Natural killer cell treated with Interleukin-12 subunit alpha and Interleukin-12 subunit beta and Interleukin-15 and Interleukin-18, amount 100 ng/mL, for 72 hours (primary cell): ENCODE measurements at regions not wholly inside any gene's neighbourhood (a gene's known extent, or its start where the extent isn't known, plus 50 kb on each side); places are given as distances from the start of the nearest gene placed in this dataset.

ENCODE experiments used
- ATAC-seq, 2 donors: fragments of 150-1000 bp; cut with Tn5 transposase in 1 of 2; sonication (Bioruptor Pico), chemical (Tn5 transposase) in 1 of 2; 2 replicates each; pipeline ENCODE4 v1.10.0; 2021
- DNase-seq: peaks from one replicate; pipeline ENCODE4 v3.0.0; 2022; ENCODE audit warnings: low spot score
- H3K27ac Mint-ChIP-seq, 2 donors: 1 replicate in 1 of 2; 2 replicates in 1 of 2; pipeline ENCODE4 v1.8.0; 2022; ENCODE audit warnings: mixed read lengths in 2 of 2, mild to moderate bottlenecking in 1 of 2, moderate library complexity in 1 of 2
- H3K27me3 Mint-ChIP-seq, 2 donors: 1 replicate in 1 of 2; 2 replicates in 1 of 2; pipeline ENCODE4 v1.8.0; 2022; ENCODE audit warnings: mixed read lengths in 2 of 2
- H3K36me3 Mint-ChIP-seq: one replicate; pipeline ENCODE4 v1.8.0; 2022; ENCODE audit warnings: mixed read lengths
- H3K4me1 Mint-ChIP-seq, 2 donors: 1 replicate in 1 of 2; 2 replicates in 1 of 2; pipeline ENCODE4 v1.8.0; 2022; ENCODE audit warnings: low read depth in 2 of 2, mixed read lengths in 2 of 2, mild to moderate bottlenecking in 1 of 2
- H3K4me3 Mint-ChIP-seq: one replicate; pipeline ENCODE4 v1.8.0; 2022; ENCODE audit warnings: mixed read lengths
- H3K9me3 Mint-ChIP-seq: 2 replicates; pipeline ENCODE4 v1.8.0; 2022; ENCODE audit warnings: mixed read lengths

DNA sequence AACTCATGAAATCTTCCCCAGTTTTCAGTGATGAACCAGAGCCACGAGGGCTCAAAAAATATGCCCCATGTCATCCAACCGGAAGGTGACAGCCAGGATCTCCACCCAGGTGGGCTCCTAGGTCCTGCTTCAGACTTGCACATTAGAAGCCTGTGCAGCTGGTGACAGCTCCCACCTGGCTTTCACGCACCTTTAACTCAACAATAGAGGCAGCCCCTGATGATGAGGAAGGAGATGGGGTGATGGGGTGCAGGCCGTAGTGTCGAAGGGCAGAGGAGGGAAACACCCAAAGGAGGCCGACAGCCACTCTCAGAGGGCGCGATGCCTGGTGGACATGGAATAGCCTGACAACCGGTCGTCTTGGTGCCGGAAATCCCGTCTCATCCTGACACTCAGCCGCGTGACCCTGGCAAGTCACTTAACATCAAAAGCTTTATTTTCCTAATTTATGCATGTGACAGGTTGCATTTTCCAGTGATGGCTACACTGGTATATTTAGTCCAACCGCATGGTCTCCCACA lies 118.0 kb downstream of the SOX1 start:
- Mint-ChIP-seq H3K4me3 (no peak overlapping the region), H3K36me3 (no peaks in the 10 kb centered on the region), H3K4me1 (no peaks in the 10 kb centered on the region), H3K9me3 (no peaks in the 10 kb centered on the region), H3K27me3 (peaks cover 0 to 7% of the 10 kb centered on the region in 2 donors), H3K27ac (no peak overlapping the region)
- ATAC-seq (no peak), DNase-seq (no peak)

- Mint-ChIP-seq H3K4me1 (no peaks in the 10 kb centered on the region), H3K27me3 (peaks cover 0 to 7% of the 10 kb centered on the region in 2 donors), H3K4me3 (no peak overlapping the region), H3K36me3 (no peaks in the 10 kb centered on the region), H3K9me3 (no peaks in the 10 kb centered on the region), H3K27ac (no peak overlapping the region)
- ATAC-seq (no peak), DNase-seq (no peak)
These were observed 118.5 kb downstream of the SOX1 start for GRCh38 chr13:112185466-112185865.

DNA sequence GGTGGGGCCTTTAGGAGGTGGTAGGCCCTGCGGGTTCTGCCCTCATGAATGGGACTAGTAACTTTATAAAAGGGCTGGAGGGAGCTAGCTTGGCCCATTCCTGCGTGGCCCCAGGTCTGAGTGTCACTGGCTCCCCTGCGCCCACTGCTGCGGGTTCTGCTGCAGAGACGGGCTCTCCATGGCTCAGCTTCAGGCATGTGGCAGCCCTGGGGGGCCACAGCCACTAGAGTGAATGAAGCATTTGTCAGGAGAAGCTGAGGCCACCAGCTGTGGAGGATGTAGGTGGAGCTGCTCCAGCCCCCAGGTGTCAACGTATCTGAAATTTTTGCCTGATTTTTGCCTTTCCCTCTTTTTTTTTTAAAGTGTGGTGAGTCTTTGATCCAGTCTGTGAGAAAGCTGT lies 119.1 kb downstream of the SOX1 start:
- Mint-ChIP-seq H3K4me3 (no peak overlapping the region), H3K27me3 (peaks cover 0 to 7% of the 10 kb centered on the region in 2 donors), H3K27ac (no peak overlapping the region), H3K9me3 (no peaks in the 10 kb centered on the region), H3K36me3 (no peaks in the 10 kb centered on the region), H3K4me1 (no peaks in the 10 kb centered on the region)
- DNase-seq: no peak
- no peak for ATAC-seq

DNA sequence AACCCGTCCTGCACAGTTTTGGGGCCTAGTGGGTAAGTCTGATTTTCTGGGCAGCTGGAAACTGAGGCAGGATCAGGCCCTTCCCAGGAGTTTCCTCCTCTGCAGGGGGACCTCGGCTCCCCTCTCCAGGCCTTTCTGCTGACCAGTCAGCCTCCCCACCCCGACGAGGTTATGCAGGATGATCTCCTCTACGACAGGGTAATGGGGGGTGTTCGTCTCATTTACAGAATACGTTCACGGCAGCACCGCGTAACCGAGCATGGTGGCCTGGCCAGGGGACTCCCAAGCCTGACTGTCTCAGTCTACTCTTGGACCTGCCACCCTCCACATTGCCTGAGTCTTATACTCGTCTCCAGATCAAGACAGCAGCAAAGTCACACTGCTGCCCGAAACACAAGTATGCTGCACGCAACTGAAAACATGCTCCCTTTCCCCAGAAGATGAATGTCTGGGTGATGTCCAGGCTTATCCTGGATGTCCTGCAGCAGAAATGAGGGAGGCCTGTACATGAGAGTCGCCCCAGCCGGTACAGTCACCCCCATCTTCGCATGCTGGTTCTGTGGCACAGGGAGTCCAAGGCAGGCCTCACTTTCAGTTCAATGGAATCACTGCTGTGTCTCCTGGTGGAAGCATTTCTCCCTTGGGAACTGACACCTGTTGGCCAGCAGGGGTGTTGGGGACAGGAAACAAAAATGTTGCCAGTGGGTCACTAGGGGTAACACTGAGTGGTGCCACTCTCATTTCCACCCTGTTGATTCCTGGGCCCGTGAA lies 120.8 kb downstream of the SOX1 start:
- ATAC-seq (peak in 1 of 2 donors; percentile 7), DNase-seq (no peak)
- Mint-ChIP-seq H3K9me3 (no peaks in the 10 kb centered on the region), H3K4me1 (no peaks in the 10 kb centered on the region), H3K27me3 (peaks cover 2 to 7% of the 10 kb centered on the region in 2 donors), H3K36me3 (no peaks in the 10 kb centered on the region), H3K4me3 (no peak overlapping the region), H3K27ac (no peak overlapping the region)

DNA sequence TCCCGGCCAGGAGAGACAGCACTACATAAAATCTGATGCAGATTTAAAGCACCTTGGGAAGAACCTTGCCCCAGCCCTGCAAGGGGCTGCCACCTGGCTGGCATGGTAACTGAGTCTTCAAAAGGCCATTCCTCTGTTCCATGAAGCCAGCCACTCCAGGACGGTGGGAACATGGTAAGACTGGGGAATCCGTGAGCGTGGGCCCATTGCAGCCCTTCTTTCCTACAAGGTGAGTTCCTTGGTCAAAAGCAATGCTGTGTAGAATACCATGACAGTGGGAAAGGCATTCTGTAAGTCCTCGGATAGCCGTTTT lies 121.3 kb downstream of the SOX1 start:
- Mint-ChIP-seq H3K36me3 (no peaks in the 10 kb centered on the region), H3K27ac (no peak overlapping the region), H3K4me1 (no peaks in the 10 kb centered on the region), H3K4me3 (no peak overlapping the region), H3K9me3 (no peaks in the 10 kb centered on the region), H3K27me3 (peaks cover 2 to 7% of the 10 kb centered on the region in 2 donors)
- ATAC-seq (no peak), DNase-seq (no peak)

GRCh38 chr13:112193463-112194166 lies 126.7 kb downstream of the SOX1 start:
- Mint-ChIP-seq H3K36me3 (no peaks in the 10 kb centered on the region), H3K9me3 (no peaks in the 10 kb centered on the region), H3K4me1 (no peaks in the 10 kb centered on the region), H3K27me3 (peaks cover 2 to 3% of the 10 kb centered on the region in 2 donors), H3K27ac (no peak overlapping the region), H3K4me3 (no peak overlapping the region)
- DNase-seq (no peak), ATAC-seq (no peak)

GRCh38 chr13:112194167-112194530 lies 127.2 kb downstream of the SOX1 start:
- DNase-seq (no peak), ATAC-seq (no peak)
- Mint-ChIP-seq H3K9me3 (no peaks in the 10 kb centered on the region), H3K4me3 (no peak overlapping the region), H3K27me3 (peaks cover 0 to 2% of the 10 kb centered on the region in 2 donors), H3K27ac (no peak overlapping the region), H3K4me1 (no peaks in the 10 kb centered on the region), H3K36me3 (no peaks in the 10 kb centered on the region)

DNA sequence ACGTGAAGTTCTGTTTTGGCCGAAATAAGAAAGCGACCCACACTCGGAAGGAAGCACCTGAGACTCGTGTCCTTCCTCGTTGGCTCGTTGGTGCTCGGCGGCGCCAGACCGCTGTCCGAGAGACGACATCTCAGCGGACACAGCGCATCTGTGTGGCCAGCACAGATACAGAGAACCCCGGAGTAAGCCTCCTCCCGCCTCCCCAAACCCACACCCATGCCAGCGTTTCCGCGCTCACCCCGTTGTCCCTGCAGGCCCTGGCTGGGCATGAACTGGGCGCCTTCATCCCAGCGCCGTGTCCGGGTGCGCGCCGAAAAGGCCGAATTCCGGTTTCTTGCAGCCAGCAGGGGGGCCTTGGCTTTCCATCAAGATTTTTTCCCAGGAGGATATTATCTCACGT lies 127.6 kb downstream of the SOX1 start:
- H3K4me1 Mint-ChIP-seq: no peaks in the 10 kb centered on the region
- no peak overlapping the region for H3K27ac Mint-ChIP-seq
- H3K36me3 Mint-ChIP-seq: no peaks in the 10 kb centered on the region

DNA sequence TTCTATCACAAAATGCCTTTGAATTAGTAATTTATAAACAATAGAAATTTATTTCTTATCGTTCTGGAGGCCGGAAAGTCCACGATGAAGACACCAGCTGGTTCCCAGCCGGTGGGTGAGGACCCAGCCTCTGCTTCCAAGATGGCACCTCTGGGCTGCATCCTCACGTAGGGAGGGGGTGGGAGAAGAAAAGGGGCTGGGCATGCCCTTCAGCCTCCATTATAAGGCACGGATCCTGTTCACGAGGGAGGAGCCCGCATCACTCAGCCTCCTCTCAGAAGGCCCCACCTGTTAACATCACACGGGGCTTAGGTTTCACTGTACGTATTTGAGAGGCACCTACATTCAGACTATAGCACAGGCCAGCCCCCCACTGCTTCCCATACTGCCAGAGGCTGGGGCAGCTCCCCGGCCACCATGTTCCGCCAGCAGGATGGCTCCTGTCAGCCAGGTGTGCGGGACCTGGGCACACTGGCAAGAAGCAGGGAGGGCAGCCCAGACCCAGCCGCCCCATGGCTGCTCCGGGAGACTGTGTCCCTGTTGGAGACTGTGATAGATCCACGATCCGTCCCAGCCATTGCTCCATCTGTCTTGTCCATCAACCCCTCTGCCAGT lies 131.6 kb downstream of the SOX1 start:
- no peak overlapping the region for H3K4me3 Mint-ChIP-seq
- no peak overlapping the region for H3K27ac Mint-ChIP-seq
- no peaks in the 10 kb centered on the region for H3K4me1 Mint-ChIP-seq
- peaks cover 0 to 4% of the 10 kb centered on the region in 2 donors for H3K27me3 Mint-ChIP-seq
- H3K9me3 Mint-ChIP-seq: no peaks in the 10 kb centered on the region
- no peaks in the 10 kb centered on the region for H3K36me3 Mint-ChIP-seq
- ATAC-seq (peak in 1 of 2 donors; percentile 55), DNase-seq (no peak)

More for the DNA sequence above, 127.6 kb downstream of the SOX1 start:
- no peak for ATAC-seq
- Mint-ChIP-seq H3K9me3 (no peaks in the 10 kb centered on the region), H3K27me3 (peaks cover 0 to 2% of the 10 kb centered on the region in 2 donors), H3K4me3 (no peak overlapping the region)
- no peak for DNase-seq

- no peaks in the 10 kb centered on the region for H3K36me3 Mint-ChIP-seq
- no peak overlapping the region for H3K4me3 Mint-ChIP-seq
- no peaks in the 10 kb centered on the region for H3K9me3 Mint-ChIP-seq
- peaks cover 0 to 3% of the 10 kb centered on the region in 2 donors for H3K4me1 Mint-ChIP-seq
- ATAC-seq: no peak
- peaks cover 9 to 21% of the 10 kb centered on the region in 2 donors for H3K27me3 Mint-ChIP-seq
- no peak overlapping the region for H3K27ac Mint-ChIP-seq
- DNase-seq: no peak
These were observed 133.3 kb downstream of the SOX1 start for GRCh38 chr13:112200200-112200599.

GRCh38 chr13:112202266-112202665 lies 135.3 kb downstream of the SOX1 start:
- no peaks in the 10 kb centered on the region for H3K9me3 Mint-ChIP-seq
- ATAC-seq: no peak
- H3K4me1 Mint-ChIP-seq: peaks cover 0 to 4% of the 10 kb centered on the region in 2 donors
- no peak for DNase-seq
- H3K27me3 Mint-ChIP-seq: peaks cover 13 to 34% of the 10 kb centered on the region in 2 donors
- H3K27ac Mint-ChIP-seq: no peak overlapping the region
- H3K36me3 Mint-ChIP-seq: no peaks in the 10 kb centered on the region
- no peak overlapping the region for H3K4me3 Mint-ChIP-seq

DNA sequence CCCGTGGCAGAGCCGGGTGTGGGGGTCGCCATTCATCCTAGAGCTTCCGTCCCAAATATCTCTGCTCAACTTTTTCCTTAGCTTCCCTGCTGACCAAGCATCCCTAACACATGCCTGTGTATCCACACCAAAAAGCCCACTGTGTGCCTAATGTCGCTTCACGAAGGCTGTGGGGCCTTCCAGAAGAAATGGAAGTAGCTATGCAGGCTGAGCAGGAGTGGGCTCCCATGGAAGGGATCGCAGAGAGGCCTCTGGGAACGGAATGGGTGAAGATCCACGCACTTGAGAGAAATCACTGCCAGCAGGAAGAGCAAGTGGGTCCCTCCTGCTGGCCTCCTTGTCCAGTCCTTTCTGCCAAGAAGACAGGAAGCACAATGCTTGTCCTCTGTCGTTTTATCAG lies 136.0 kb downstream of the SOX1 start:
- Mint-ChIP-seq H3K4me1 (peaks cover 0 to 4% of the 10 kb centered on the region in 2 donors), H3K36me3 (no peaks in the 10 kb centered on the region), H3K27me3 (peaks cover 16 to 38% of the 10 kb centered on the region in 2 donors), H3K9me3 (no peaks in the 10 kb centered on the region), H3K27ac (no peak overlapping the region), H3K4me3 (no peak overlapping the region)
- DNase-seq (no peak), ATAC-seq (no peak)

DNA sequence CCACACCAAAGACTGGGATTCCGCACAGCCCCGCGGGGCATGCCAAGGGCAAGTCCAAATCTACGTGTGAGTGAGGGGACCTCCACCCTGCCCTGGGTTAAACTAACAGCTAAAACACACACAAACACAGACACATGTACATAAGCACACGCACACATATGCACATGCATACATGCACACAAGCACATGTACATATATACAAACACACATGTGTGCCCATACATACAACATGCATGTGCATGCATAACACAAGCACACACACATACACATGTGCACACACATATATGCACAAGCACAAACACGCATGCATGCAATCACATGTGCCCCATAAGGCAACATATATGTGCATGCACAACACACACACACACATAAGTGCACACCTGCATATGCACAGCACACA lies 136.7 kb downstream of the SOX1 start:
- Mint-ChIP-seq H3K27me3 (peaks cover 23 to 38% of the 10 kb centered on the region in 2 donors), H3K36me3 (no peaks in the 10 kb centered on the region)
- DNase-seq: no peak

More for the DNA sequence above, 136.7 kb downstream of the SOX1 start:
- Mint-ChIP-seq H3K9me3 (no peaks in the 10 kb centered on the region), H3K4me1 (peaks cover 0 to 4% of the 10 kb centered on the region in 2 donors), H3K27ac (no peak overlapping the region), H3K4me3 (no peak overlapping the region)
- no peak for ATAC-seq
